ENCODE measurements at regions not wholly inside any gene's neighbourhood (a gene's known extent, or its start where the extent isn't known, plus 50 kb on each side); places are given as distances from the start of the nearest gene placed in this dataset.

DNA sequence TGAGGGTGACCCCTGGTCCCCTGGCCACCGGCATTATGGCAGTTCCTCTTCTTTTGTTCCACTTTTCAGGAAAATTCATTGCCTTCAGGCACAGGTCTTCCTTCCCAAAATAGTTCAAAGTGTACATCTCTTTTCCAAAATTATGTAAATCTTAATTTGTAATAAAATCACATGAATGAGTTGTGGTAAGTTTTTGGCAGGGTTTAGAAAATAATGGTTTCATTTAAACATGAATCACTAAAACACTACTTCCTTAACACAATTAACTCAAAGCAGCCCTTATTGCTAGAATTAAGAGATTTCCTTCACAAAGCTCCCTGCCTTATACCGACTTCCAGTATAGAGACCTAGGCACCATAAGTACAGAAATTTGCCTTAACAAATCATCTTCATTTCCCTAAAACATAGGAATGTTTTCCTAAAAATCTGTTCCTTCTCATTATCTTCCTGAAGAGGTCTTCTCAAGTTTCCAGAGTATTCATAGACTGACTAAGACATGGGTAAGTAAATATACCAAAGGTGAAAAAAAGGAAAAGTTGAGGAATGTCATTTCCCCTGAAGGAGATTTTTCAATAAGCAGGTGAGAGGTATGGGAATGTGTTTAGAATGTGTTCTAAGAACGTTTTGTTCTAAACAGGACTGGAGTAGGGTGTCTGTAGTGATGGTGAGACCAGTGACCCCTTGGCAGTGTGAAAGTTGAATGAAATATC, 148.2 kb upstream of the CITED2 start:
- no peak for TF ChIP-seq POLR2AphosphoS5 (IDR thresholded peaks at IDR 0.05)
- TF ChIP-seq, protein P1, sequence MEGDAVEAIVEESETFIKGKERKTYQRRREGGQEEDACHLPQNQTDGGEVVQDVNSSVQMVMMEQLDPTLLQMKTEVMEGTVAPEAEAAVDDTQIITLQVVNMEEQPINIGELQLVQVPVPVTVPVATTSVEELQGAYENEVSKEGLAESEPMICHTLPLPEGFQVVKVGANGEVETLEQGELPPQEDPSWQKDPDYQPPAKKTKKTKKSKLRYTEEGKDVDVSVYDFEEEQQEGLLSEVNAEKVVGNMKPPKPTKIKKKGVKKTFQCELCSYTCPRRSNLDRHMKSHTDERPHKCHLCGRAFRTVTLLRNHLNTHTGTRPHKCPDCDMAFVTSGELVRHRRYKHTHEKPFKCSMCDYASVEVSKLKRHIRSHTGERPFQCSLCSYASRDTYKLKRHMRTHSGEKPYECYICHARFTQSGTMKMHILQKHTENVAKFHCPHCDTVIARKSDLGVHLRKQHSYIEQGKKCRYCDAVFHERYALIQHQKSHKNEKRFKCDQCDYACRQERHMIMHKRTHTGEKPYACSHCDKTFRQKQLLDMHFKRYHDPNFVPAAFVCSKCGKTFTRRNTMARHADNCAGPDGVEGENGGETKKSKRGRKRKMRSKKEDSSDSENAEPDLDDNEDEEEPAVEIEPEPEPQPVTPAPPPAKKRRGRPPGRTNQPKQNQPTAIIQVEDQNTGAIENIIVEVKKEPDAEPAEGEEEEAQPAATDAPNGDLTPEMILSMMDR (IDR thresholded peaks at IDR 0.05): no peak
